WTC11 (cell line): ENCODE measurements at regions not wholly inside any gene's neighbourhood (a gene's known extent, or its start where the extent isn't known, plus 50 kb on each side); places are given as distances from the start of the nearest gene placed in this dataset.

Experiments
- ATAC-seq: fragments of 200-7000 bp; cut with Tn5 transposase; 2 replicates; pipeline ENCODE4 v1.10.0; 2021; ENCODE audit warnings: mild to moderate bottlenecking, moderate library complexity
- CTCF ChIA-PET: fragments of 300-600 bp; sonication (Branson Sonifier 250); formaldehyde crosslinking; loops from one replicate; lab custom pipeline; 2021; ENCODE audit warnings: antibody characterized with exemption; lab: Charles Lee
- POLR2A ChIA-PET: fragments of 350-600 bp; sonication (Branson Sonifier 250); formaldehyde crosslinking; loops from one replicate; lab custom pipeline; 2021; ENCODE audit warnings: antibody characterized with exemption; lab: Charles Lee
- DNase-seq: peaks from one replicate; pipeline ENCODE4 v3.0.0; 2021; ENCODE audit warnings: low spot score
- H3K27ac Mint-ChIP-seq: 2 replicates; pipeline ENCODE4 v1.8.0; 2021; ENCODE audit warnings: mixed read lengths
- H3K27me3 Mint-ChIP-seq: 2 replicates; pipeline ENCODE4 v1.8.0; 2021; ENCODE audit warnings: low read depth, mild to moderate bottlenecking, moderate library complexity, mixed read lengths
- H3K36me3 Mint-ChIP-seq: 2 replicates; pipeline ENCODE4 v1.8.0; 2021; ENCODE audit warnings: mixed read lengths
- H3K4me1 Mint-ChIP-seq: 2 replicates; pipeline ENCODE4 v1.8.0; 2022; ENCODE audit warnings: mixed read lengths
- H3K4me3 Mint-ChIP-seq: 2 replicates; pipeline ENCODE4 v1.8.0; 2021; ENCODE audit warnings: mild to moderate bottlenecking, moderate library complexity, mixed read lengths
- H3K9me3 Mint-ChIP-seq: 2 replicates; pipeline ENCODE4 v1.8.0; 2021; ENCODE audit warnings: mixed read lengths
- HMGA2 ChIP-seq: fragments of 250-450 bp; sonication (Bioruptor Pico); IDR thresholded peaks from 2 replicates; pipeline ENCODE4 v1.4.0; 2021; ENCODE audit warnings: mild to moderate bottlenecking, moderate library complexity
- NR2C2 ChIP-seq: sonication (generic); formaldehyde crosslinking; IDR thresholded peaks from 2 replicates; pipeline ENCODE4 v1.8.0; 2022; ENCODE audit warnings: mild to moderate bottlenecking, missing genetic modification reagents
- SP1 ChIP-seq: sonication (generic); formaldehyde crosslinking; conservative IDR thresholded peaks from 2 replicates; pipeline ENCODE4 v1.8.1; 2022; ENCODE audit warnings: missing genetic modification reagents
- STAT6 ChIP-seq: sonication (generic); formaldehyde crosslinking; conservative IDR thresholded peaks from 2 replicates; pipeline ENCODE4 v1.8.1; 2023; ENCODE audit warnings: mild to moderate bottlenecking, low read depth, missing genetic modification reagents, moderate library complexity
- ZNF396 ChIP-seq: fragments of 250-450 bp; sonication (Bioruptor Pico); IDR thresholded peaks from 2 replicates; pipeline ENCODE4 v1.8.0; 2021; ENCODE audit warnings: mild to moderate bottlenecking, moderate library complexity, borderline replicate concordance
- ZNF532 ChIP-seq: fragments of 250-450 bp; sonication (Bioruptor Pico); IDR thresholded peaks from 2 replicates; pipeline ENCODE4 v1.9.0; 2021; ENCODE audit warnings: mild to moderate bottlenecking, borderline replicate concordance
- ZSCAN18 ChIP-seq: fragments of 250-450 bp; sonication (Bioruptor Pico); IDR thresholded peaks from 2 replicates; pipeline ENCODE4 v2.1.2; 2022; ENCODE audit warnings: mild to moderate bottlenecking, moderate library complexity
- TF ChIP-seq, protein P1 (sequence below): sonication (generic); formaldehyde crosslinking; IDR thresholded peaks from 2 replicates; pipeline ENCODE4 v1.8.0; 2022; ENCODE audit warnings: missing genetic modification reagents
- TF ChIP-seq, protein P2 (sequence below): fragments of 200-600 bp; IDR thresholded peaks from 2 replicates; pipeline ENCODE4 v1.8.0; 2022; ENCODE audit warnings: antibody characterized with exemption

GRCh38 chr12:90729736-90730135, 225.2 kb downstream of the CCER1 start:
- H3K4me3 Mint-ChIP-seq = no peak overlapping the region
- no peak for TF ChIP-seq SP1 (CRISPR knock-in tag)
- TF ChIP-seq ZSCAN18 = no peak
- no peak for TF ChIP-seq HMGA2 (CRISPR knock-in tag)
- TF ChIP-seq, protein P1, sequence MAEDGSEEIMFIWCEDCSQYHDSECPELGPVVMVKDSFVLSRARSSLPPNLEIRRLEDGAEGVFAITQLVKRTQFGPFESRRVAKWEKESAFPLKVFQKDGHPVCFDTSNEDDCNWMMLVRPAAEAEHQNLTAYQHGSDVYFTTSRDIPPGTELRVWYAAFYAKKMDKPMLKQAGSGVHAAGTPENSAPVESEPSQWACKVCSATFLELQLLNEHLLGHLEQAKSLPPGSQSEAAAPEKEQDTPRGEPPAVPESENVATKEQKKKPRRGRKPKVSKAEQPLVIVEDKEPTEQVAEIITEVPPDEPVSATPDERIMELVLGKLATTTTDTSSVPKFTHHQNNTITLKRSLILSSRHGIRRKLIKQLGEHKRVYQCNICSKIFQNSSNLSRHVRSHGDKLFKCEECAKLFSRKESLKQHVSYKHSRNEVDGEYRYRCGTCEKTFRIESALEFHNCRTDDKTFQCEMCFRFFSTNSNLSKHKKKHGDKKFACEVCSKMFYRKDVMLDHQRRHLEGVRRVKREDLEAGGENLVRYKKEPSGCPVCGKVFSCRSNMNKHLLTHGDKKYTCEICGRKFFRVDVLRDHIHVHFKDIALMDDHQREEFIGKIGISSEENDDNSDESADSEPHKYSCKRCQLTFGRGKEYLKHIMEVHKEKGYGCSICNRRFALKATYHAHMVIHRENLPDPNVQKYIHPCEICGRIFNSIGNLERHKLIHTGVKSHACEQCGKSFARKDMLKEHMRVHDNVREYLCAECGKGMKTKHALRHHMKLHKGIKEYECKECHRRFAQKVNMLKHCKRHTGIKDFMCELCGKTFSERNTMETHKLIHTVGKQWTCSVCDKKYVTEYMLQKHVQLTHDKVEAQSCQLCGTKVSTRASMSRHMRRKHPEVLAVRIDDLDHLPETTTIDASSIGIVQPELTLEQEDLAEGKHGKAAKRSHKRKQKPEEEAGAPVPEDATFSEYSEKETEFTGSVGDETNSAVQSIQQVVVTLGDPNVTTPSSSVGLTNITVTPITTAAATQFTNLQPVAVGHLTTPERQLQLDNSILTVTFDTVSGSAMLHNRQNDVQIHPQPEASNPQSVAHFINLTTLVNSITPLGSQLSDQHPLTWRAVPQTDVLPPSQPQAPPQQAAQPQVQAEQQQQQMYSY (CRISPR knock-in tag) = no peak
- no peak for TF ChIP-seq ZNF396
- TF ChIP-seq, protein P2, sequence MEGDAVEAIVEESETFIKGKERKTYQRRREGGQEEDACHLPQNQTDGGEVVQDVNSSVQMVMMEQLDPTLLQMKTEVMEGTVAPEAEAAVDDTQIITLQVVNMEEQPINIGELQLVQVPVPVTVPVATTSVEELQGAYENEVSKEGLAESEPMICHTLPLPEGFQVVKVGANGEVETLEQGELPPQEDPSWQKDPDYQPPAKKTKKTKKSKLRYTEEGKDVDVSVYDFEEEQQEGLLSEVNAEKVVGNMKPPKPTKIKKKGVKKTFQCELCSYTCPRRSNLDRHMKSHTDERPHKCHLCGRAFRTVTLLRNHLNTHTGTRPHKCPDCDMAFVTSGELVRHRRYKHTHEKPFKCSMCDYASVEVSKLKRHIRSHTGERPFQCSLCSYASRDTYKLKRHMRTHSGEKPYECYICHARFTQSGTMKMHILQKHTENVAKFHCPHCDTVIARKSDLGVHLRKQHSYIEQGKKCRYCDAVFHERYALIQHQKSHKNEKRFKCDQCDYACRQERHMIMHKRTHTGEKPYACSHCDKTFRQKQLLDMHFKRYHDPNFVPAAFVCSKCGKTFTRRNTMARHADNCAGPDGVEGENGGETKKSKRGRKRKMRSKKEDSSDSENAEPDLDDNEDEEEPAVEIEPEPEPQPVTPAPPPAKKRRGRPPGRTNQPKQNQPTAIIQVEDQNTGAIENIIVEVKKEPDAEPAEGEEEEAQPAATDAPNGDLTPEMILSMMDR = no peak
- no peak overlapping the region for H3K27ac Mint-ChIP-seq
- CTCF ChIA-PET = no interaction called here
- no peaks in the 10 kb centered on the region for H3K36me3 Mint-ChIP-seq
- ATAC-seq = no peak
- no peaks in the 10 kb centered on the region; the same call in 1 of the 2 replicates for H3K27me3 Mint-ChIP-seq
- no peak for DNase-seq
- no peaks in the 10 kb centered on the region; the same call in 1 of the 2 replicates for H3K4me1 Mint-ChIP-seq
- peaks cover 9% of the 10 kb centered on the region for H3K9me3 Mint-ChIP-seq
- POLR2A ChIA-PET = no interaction called here

GRCh38 chr12:90712671-90713070, 242.3 kb downstream of the CCER1 start:
- ATAC-seq (no peak), DNase-seq (no peak)
- no peak overlapping the region for H3K27ac Mint-ChIP-seq
- H3K36me3 Mint-ChIP-seq = no peaks in the 10 kb centered on the region
- no peaks in the 10 kb centered on the region for H3K4me1 Mint-ChIP-seq
- no peak overlapping the region for H3K4me3 Mint-ChIP-seq
- ChIA-PET POLR2A (no interaction called here), CTCF (no interaction called here)
- H3K27me3 Mint-ChIP-seq = no peaks in the 10 kb centered on the region
- TF ChIP-seq HMGA2 (CRISPR knock-in tag) (no peak), STAT6 (CRISPR knock-in tag) (no peak), ZNF532 (CRISPR knock-in tag) (no peak), NR2C2 (no peak)
- no peaks in the 10 kb centered on the region for H3K9me3 Mint-ChIP-seq
